ENCODE measurements at regions not wholly inside any gene's neighbourhood (a gene's known extent, or its start where the extent isn't known, plus 50 kb on each side); places are given as distances from the start of the nearest gene placed in this dataset.

- Histone ChIP-seq H4K20me1 (ENCODE audit: insufficient read depth) (no peaks in the 10 kb centered on the region), H3K9ac (ENCODE audit: low read length) (no peak overlapping the region), H3K9me2 (ENCODE audit: insufficient read depth) (no peaks in the 10 kb centered on the region), H3K4me3 (replicated peaks in 1 of 2; ENCODE audit: low read depth in 1 of 2, low read length in 2 of 2) (no peak overlapping the region), H2AFZ (ENCODE audit: low read depth, low read length, poor library complexity, severe bottlenecking) (no peak overlapping the region), H3K4me2 (ENCODE audit: low read length) (no peak overlapping the region), H3K4me1 (ENCODE audit: control insufficient read depth in 1 of 2, insufficient read depth in 2 of 2, low read length in 2 of 2) (peaks cover 0 to 5% of the 10 kb centered on the region in 2 experiments; a peak in 1 of 4 replicates), H3K36me3 (ENCODE audit: control insufficient read depth in 1 of 2, insufficient read depth in 2 of 2, low read length in 2 of 2) (no peaks in the 10 kb centered on the region), H3K27me3 (ENCODE audit: insufficient read depth, low read length) (no peaks in the 10 kb centered on the region), H3K9me3 (ENCODE audit: control insufficient read depth in 1 of 2, insufficient read depth in 1 of 2, low read depth in 1 of 2, low read length in 2 of 2) (no peaks in the 10 kb centered on the region), H3K79me2 (ENCODE audit: insufficient read depth, low read length) (no peaks in the 10 kb centered on the region), H3K27ac (ENCODE audit: low read depth, low read length) (no peak overlapping the region)
- DNase-seq (ENCODE audit: low read depth, low spot score) = no peak
- ChIA-PET RAD21 (ENCODE audit: low non-redundant PET in 1 of 2, low total read pairs in 2 of 2, uncharacterized antibody in 2 of 2, unreplicated experiment in 2 of 2) (no interaction called here), POLR2A (no interaction called here), CTCF (interaction anchor here (1.1 kb wide), 1 partner anchor 755 kb away, joined by 3 read pairs; no protein-coding TSS in a partner anchor)
- no peak for ATAC-seq
- no TSS peak for BruUV-seq (replicated peaks)
- TF ChIP-seq ZFX (IDR thresholded peaks at IDR 0.05) (no peak), TCF7L2 (IDR thresholded peaks at IDR 0.05; ENCODE audit: borderline replicate concordance, extremely low read depth, insufficient read depth, insufficient read length) (no peak), EGR1 (IDR thresholded peaks at IDR 0.05; ENCODE audit: low read depth) (no peak), EZH2 (IDR thresholded peaks at IDR 0.05) (no peak), MAX (IDR thresholded peaks at IDR 0.05) (no peak), YY1 (IDR thresholded peaks at IDR 0.05; ENCODE audit: extremely low read depth, insufficient replicate concordance, low read depth, low read length) (no peak), CBX3 (IDR thresholded peaks at IDR 0.05; ENCODE audit: low read depth) (no peak), ELF1 (IDR thresholded peaks at IDR 0.05; ENCODE audit: borderline replicate concordance, low read depth) (no peak), CEBPB (IDR thresholded peaks at IDR 0.05; ENCODE audit: low read depth) (no peak), ZBTB33 (IDR thresholded peaks at IDR 0.05; ENCODE audit: extremely low read depth, insufficient replicate concordance, low read length) (no peak), SRF (IDR thresholded peaks at IDR 0.05; ENCODE audit: low read depth) (no peak), SIN3A (IDR thresholded peaks at IDR 0.05; ENCODE audit: low read depth) (no peak), ZNF274 (IDR thresholded peaks at IDR 0.05; ENCODE audit: low read depth, low read length) (no peak)
- intact Hi-C loops (cut with micrococcal nuclease) = loop anchor here (10.0 kb wide), 1 partner anchor 593 kb away; the partner anchor contains the start of gene GALNT18
Observed at GRCh38 chr11:11032066-11032465, 174.2 kb upstream of the ZBED5 start.

All from HCT116 (cell line).